ENCODE measurements at regions not wholly inside any gene's neighbourhood (a gene's known extent, or its start where the extent isn't known, plus 50 kb on each side); places are given as distances from the start of the nearest gene placed in this dataset.

GRCh38 chr6:106729841-106730240 is 100.5 kb downstream of the QRSL1 start:
- TF ChIP-seq EZH2 (IDR thresholded peaks at IDR 0.05; ENCODE audit: borderline replicate concordance) = no peak
- no peak for TF ChIP-seq CTCF (IDR thresholded peaks at IDR 0.05; ENCODE audit: poor library complexity)
- TF ChIP-seq EZH2phosphoT487 (IDR thresholded peaks at IDR 0.05; ENCODE audit: low read depth, severe bottlenecking, unreplicated experiment) = no peak
